ENCODE measurements at regions not wholly inside any gene's neighbourhood (a gene's known extent, or its start where the extent isn't known, plus 50 kb on each side); places are given as distances from the start of the nearest gene placed in this dataset.
"Not testable (repeated sequence)": the region's sequence is repeated elsewhere in the genome, so short reads cannot be mapped to it uniquely, and the experiment has no call there.

DNA sequence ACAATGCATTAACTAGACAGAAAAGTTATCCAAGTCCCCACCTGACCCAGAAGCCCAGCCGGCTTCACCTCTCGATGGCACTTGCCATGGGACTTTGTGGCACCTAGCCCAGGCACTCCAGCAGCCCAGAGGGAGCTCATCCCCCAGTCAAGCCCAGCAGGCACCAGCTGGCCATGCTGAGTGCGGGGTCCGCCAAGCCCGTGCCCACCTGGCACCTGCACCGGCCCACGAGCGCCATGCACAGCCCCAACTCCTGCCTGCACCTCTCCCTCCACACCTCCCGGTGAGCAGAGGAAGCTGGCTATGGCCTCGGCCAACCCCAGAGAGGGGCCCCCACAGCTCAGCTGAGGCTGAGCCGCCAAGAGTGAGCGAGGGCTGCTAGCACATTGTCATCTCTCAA, 1759.1 kb downstream of the OLFM4 start:
- Histone ChIP-seq H3K4me1 (no peaks in the 10 kb centered on the region), H3K27ac (no peak overlapping the region), H3K9me3 (peaks cover 0 to 10% (median 0%) of the 10 kb centered on the region in 4 donors), H3K36me3 (no peaks in the 10 kb centered on the region), H3K4me3 (no peak overlapping the region), H3K27me3 (no peaks in the 10 kb centered on the region)
- DNase-seq (ENCODE audit: low spot score in 2 of 2) = no peak
- TF ChIP-seq EP300 (IDR thresholded peaks at IDR 0.05) = no peak
- TF ChIP-seq, protein P1, sequence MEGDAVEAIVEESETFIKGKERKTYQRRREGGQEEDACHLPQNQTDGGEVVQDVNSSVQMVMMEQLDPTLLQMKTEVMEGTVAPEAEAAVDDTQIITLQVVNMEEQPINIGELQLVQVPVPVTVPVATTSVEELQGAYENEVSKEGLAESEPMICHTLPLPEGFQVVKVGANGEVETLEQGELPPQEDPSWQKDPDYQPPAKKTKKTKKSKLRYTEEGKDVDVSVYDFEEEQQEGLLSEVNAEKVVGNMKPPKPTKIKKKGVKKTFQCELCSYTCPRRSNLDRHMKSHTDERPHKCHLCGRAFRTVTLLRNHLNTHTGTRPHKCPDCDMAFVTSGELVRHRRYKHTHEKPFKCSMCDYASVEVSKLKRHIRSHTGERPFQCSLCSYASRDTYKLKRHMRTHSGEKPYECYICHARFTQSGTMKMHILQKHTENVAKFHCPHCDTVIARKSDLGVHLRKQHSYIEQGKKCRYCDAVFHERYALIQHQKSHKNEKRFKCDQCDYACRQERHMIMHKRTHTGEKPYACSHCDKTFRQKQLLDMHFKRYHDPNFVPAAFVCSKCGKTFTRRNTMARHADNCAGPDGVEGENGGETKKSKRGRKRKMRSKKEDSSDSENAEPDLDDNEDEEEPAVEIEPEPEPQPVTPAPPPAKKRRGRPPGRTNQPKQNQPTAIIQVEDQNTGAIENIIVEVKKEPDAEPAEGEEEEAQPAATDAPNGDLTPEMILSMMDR (IDR thresholded peaks at IDR 0.05) = no peak
- no peak for TF ChIP-seq POLR2A (IDR thresholded peaks at IDR 0.05)
- WGBS, 2 donors = 93 to 96% methylated on average over 12 of the region's 12 CpGs

DNA sequence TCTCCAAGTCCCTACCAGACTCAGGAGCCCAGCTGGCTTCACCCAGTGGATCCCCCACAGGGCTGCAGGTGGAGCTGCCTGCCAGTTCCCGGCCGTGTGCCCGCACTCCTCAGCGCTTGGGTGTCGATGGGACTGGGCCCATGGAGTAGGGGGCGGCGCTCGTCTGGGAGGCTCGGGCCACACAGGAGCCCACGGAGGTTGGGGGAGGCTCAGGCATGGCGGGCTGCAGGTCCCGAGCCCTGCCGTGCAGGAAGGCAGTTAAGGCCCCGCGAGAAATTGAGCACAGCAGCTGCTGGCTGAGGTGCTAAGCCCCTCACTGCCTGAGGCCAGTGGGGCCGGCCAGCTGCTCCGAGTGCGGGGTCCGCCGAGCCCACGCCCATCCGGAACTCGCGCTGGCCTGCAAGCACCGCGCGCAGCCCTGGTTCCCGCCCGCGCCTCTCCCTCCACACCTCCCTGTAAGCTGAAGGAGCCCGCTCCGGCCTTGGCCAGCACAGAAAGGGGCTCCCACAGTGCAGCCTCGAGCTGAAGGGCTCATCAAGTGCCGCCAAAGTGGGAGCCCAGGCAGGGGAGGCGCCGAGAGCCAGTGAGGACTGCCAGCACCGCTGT, 1771.1 kb downstream of the OLFM4 start:
- H3K27ac ChIP-seq = no peak overlapping the region
- WGBS, 2 donors = 91 to 94% methylated on average over 20 to 31 of the region's 37 CpGs
- TF ChIP-seq EP300 (IDR thresholded peaks at IDR 0.05) = no peak
- TF ChIP-seq, protein P1 (IDR thresholded peaks at IDR 0.05) = no peak
- H3K4me3 ChIP-seq = no peak overlapping the region
- DNase-seq (ENCODE audit: low spot score in 2 of 2) = no peak
- no peaks in the 10 kb centered on the region for H3K27me3 ChIP-seq
- no peaks in the 10 kb centered on the region for H3K9me3 ChIP-seq
- H3K36me3 ChIP-seq = no peaks in the 10 kb centered on the region
- no peaks in the 10 kb centered on the region for H3K4me1 ChIP-seq

DNA sequence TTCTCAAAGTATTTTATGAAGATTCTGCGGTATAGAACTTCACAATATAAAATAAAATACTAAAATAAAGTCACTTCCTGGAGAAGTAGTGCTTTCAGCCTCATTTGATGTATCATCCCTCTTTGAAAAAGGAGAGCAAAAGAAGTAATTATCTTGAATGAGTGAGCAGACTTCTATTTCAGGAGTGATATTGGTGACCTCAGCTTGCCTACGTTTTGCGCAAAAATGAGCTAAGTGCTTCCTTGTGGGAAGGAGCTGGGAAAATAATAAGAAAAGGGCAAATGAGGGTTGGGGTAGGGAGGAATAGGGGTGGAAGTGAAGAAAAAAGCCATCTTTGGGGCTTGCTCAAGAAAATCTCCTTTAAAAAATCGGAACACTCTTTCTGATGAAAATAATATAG, 1773.6 kb downstream of the OLFM4 start:
- Histone ChIP-seq H3K27me3 (no peaks in the 10 kb centered on the region), H3K9me3 (no peaks in the 10 kb centered on the region), H3K4me3 (no peak overlapping the region), H3K4me1 (no peaks in the 10 kb centered on the region), H3K27ac (no peak overlapping the region), H3K36me3 (no peaks in the 10 kb centered on the region)
- TF ChIP-seq, protein P1 (IDR thresholded peaks at IDR 0.05) = no peak
- TF ChIP-seq EP300 (IDR thresholded peaks at IDR 0.05) (no peak), POLR2A (IDR thresholded peaks at IDR 0.05) (no peak)
- no peak for DNase-seq (ENCODE audit: low spot score in 2 of 2)
- 79 to 86% methylated on average over 4 of the region's 4 CpGs for WGBS, 2 donors

DNA sequence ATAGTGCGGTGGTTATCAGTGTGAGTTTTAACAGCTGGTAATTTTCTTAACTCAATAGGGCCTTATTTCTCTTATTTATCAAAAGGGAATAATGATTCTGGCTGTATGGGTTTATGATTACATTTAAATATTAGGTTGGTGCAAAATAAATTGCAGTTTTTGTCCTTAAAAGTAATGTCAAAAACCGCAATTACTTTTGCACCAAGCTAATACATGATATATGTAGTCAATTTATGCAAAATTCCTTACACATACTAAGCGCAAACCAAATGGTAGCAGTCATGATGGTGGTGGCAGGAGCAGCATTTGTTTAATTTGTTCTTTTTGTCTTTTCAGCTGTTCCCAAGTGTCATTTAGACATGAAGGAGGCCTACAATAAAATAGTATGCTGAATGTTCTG, 1777.1 kb downstream of the OLFM4 start:
- Histone ChIP-seq H3K27ac (no peak overlapping the region), H3K9me3 (no peaks in the 10 kb centered on the region), H3K4me1 (no peaks in the 10 kb centered on the region), H3K36me3 (no peaks in the 10 kb centered on the region), H3K27me3 (no peaks in the 10 kb centered on the region), H3K4me3 (no peak overlapping the region)
- TF ChIP-seq, protein P1 (IDR thresholded peaks at IDR 0.05) = no peak
- TF ChIP-seq EP300 (IDR thresholded peaks at IDR 0.05) = no peak
- no peak for TF ChIP-seq POLR2A (IDR thresholded peaks at IDR 0.05)
- DNase-seq (ENCODE audit: low spot score in 2 of 2) = no peak
- WGBS, 2 donors = 95% methylated on average over 3 of the region's 3 CpGs

DNA sequence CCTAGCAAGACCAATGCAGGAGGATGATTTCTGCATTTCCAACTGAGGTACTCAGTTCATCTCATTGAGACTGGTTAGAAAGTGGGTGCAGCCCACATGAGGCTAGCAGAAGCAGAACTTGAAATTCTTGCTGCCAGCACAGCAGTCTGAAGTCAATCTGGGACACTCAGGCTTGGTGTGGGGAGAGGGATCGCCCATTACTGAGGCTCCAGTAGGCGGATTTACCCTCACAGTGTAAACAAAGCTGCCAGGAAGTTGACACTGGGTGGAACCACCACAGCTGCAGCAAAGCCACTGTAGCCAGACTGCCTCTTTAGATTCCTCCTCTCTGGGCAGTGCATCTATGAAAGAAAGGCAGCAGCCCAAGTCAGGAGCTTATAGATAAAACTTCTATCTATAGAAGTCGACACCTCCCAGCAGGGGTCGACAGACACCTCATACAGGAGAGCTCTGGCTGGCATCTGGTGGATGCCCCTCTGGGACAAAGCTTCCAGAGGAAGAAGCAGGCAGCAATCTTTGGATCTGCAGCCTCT, 1793.4 kb downstream of the OLFM4 start:
- H3K27ac ChIP-seq; H3K4me1 ChIP-seq; H3K27me3 ChIP-seq; DNase-seq (ENCODE audit: low spot score in 2 of 2); H3K4me3 ChIP-seq; H3K36me3 ChIP-seq: not testable (repeated sequence)
- WGBS, 2 donors = 56 to 57% methylated on average over 4 of the region's 4 CpGs
- peaks cover 0 to 18% (median 1%) of the 10 kb centered on the region in 4 donors for H3K9me3 ChIP-seq

DNA sequence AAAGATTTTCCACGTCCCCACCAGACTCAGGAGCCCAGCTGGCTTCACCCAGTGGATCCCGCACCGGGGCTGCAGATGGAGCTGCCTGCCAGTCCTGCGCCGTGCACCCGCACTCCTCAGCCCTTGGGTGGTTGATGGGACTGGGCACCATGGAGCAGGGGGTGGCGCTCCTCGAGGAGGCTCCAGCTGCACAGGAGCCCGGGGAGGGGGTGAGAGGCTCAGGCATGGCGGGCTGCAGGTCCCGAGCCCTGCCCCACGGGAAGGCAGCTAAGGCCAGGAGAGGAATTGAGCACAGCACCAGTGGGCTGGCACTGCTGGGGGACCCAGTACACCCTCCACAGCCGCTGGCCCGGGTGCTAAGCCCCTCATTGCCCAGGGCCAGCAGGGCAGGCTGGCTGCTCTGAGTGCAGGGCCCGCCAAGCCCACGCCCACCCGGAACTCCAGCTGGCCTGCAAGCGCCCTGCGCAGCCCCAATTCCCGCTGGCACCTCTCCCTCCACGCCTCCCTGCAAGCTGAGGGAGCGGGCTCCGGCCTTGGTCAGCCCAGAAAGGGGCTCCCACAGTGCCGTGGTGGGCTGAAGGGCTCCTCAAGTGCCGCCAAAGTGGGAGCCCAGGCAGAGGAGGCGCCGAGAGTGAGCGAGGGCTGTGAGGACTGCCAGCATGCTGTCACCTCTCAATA, 1800.9 kb downstream of the OLFM4 start:
- not testable (repeated sequence) for H3K4me3 ChIP-seq; H3K27ac ChIP-seq; H3K4me1 ChIP-seq; H3K27me3 ChIP-seq; DNase-seq (ENCODE audit: low spot score in 2 of 2); H3K36me3 ChIP-seq
- peaks cover 0 to 15% (median 1%) of the 10 kb centered on the region in 4 donors for H3K9me3 ChIP-seq
- WGBS, 2 donors = 93 to 94% methylated on average over 26 to 28 of the region's 28 CpGs

Data from tibial nerve (tissue), 4 donors.